ENCODE measurements at regions not wholly inside any gene's neighbourhood (a gene's known extent, or its start where the extent isn't known, plus 50 kb on each side); places are given as distances from the start of the nearest gene placed in this dataset.
"Not testable (repeated sequence)": the region's sequence is repeated elsewhere in the genome, so short reads cannot be mapped to it uniquely, and the experiment has no call there.

DNA sequence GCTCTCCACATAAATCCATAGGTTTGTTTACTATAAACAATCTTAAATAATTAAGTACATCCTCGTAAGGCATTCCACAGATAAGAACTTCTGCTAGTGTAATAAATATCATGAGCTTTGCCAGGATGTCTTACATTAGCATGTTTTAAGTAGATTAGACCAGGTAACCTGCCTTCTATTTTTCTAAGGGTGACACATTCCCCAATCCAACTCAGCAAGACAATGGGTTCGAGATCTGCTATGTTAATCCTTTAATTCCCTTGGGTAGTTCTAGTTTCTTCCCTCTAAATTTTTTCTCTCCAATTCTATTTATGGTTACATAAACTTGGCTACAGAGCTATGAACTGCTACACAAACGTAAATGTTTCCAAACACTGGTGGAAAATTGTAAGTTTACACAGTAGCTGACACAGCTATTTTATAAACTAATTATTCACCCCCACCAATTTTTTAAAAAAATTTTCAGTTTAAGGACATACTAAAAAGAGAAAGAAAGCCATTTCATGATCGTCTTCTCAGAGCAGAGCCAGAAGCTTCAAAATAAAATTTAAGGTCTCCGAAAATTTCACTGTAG is 386.5 kb upstream of the SLC39A10 start:
- in situ Hi-C loops (cut with MboI; ENCODE audit: low pct_unique_long_range_greater_than_20kb, low sequenced_read_pairs, unreplicated experiment), result no loop called here
- DNase-seq (ENCODE audit: low spot score), result no peak
- TF ChIP-seq, protein P1, sequence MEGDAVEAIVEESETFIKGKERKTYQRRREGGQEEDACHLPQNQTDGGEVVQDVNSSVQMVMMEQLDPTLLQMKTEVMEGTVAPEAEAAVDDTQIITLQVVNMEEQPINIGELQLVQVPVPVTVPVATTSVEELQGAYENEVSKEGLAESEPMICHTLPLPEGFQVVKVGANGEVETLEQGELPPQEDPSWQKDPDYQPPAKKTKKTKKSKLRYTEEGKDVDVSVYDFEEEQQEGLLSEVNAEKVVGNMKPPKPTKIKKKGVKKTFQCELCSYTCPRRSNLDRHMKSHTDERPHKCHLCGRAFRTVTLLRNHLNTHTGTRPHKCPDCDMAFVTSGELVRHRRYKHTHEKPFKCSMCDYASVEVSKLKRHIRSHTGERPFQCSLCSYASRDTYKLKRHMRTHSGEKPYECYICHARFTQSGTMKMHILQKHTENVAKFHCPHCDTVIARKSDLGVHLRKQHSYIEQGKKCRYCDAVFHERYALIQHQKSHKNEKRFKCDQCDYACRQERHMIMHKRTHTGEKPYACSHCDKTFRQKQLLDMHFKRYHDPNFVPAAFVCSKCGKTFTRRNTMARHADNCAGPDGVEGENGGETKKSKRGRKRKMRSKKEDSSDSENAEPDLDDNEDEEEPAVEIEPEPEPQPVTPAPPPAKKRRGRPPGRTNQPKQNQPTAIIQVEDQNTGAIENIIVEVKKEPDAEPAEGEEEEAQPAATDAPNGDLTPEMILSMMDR (IDR thresholded peaks at IDR 0.05; ENCODE audit: extremely low read depth, insufficient read depth, missing control alignments), result no peak

DNA sequence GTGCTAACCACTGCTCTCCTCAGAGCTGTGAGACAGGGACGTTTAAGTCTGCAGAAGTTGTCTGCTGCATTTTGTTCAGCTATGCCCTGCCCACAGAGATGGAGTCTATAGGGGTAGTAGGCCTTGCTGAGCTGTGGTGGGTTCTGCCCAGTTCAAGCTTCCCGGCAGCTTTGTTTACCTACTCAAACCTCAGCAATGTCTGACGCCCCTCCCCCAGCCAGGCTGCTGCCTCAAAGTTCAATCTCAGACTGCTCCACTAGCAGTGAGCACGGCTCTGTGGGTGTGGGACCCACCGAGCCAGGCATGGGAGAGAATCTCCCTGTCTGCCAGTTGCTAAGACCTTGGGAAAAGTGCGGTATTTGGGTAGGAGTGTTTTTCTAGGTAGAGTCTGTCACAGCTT is 387.8 kb upstream of the SLC39A10 start:
- in situ Hi-C loops (cut with MboI; ENCODE audit: low pct_unique_long_range_greater_than_20kb, low sequenced_read_pairs, unreplicated experiment), result no loop called here
- TF ChIP-seq, protein P1 (IDR thresholded peaks at IDR 0.05; ENCODE audit: extremely low read depth, insufficient read depth, missing control alignments), result no peak
- DNase-seq (ENCODE audit: low spot score), result no peak

DNA sequence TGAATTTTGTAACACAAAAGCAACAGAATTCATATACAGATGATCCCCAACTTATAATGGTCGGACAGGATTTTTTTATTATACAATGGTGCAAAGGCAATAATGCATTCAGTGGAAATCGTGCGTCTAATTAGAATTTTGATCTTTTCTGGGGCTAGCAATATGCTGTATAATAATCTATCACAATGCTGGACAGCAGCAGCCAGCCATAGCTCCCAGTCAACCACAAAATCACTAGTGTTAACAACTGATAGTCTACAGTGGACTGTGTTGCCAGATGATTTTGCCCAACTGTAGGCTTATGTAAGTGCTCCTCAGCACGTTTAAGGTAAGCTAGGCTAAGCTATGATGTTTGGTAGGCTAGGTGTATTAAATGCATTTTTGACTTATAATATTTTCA is 399.0 kb upstream of the SLC39A10 start:
- no peak for DNase-seq (ENCODE audit: low spot score)
- TF ChIP-seq, protein P1 (IDR thresholded peaks at IDR 0.05; ENCODE audit: extremely low read depth, insufficient read depth, missing control alignments), result no peak
- in situ Hi-C loops (cut with MboI; ENCODE audit: low pct_unique_long_range_greater_than_20kb, low sequenced_read_pairs, unreplicated experiment), result no loop called here

DNA sequence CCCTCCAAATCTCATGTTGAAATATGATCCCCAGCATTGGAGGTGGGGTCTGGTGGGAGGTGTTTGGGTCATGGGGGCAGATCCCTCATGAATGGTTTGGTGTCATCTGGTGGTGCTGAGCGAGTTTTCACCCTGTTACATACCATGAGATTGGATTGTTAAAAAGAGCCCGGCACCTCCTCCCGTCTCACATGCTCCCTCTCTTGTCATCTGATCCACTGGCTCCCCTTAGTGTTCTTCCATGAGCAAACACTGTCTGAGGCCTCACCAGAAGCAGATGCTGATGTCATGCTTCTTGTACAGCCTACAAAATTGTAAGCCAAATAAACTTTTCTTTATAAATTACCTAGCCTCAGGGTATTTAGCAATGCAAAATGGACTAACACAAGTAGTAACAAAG is 405.0 kb upstream of the SLC39A10 start:
- DNase-seq (ENCODE audit: low spot score), result no peak
- in situ Hi-C loops (cut with MboI; ENCODE audit: low pct_unique_long_range_greater_than_20kb, low sequenced_read_pairs, unreplicated experiment), result no loop called here
- TF ChIP-seq, protein P1 (IDR thresholded peaks at IDR 0.05; ENCODE audit: extremely low read depth, insufficient read depth, missing control alignments), result no peak

DNA sequence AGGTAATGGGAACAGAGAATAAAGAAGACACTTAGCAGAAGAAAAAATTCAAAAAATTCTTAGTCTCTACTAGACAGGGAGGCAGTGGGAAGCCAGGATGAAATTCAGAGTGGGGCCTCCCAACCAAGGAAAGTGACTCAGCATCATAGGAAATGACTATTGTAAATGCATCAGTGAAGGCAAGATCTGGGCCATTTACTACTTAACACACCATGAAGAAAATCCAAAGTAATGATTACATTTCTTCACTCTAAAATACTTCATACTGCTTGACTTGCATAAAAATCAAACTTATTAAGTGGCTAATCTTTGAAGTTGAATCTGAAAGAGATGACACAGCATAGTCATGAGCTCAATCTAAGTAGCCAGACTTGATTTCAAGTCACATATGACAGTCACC is 405.8 kb upstream of the SLC39A10 start:
- TF ChIP-seq, protein P1 (IDR thresholded peaks at IDR 0.05; ENCODE audit: extremely low read depth, insufficient read depth, missing control alignments), result no peak
- DNase-seq (ENCODE audit: low spot score), result no peak
- in situ Hi-C loops (cut with MboI; ENCODE audit: low pct_unique_long_range_greater_than_20kb, low sequenced_read_pairs, unreplicated experiment), result no loop called here

DNA sequence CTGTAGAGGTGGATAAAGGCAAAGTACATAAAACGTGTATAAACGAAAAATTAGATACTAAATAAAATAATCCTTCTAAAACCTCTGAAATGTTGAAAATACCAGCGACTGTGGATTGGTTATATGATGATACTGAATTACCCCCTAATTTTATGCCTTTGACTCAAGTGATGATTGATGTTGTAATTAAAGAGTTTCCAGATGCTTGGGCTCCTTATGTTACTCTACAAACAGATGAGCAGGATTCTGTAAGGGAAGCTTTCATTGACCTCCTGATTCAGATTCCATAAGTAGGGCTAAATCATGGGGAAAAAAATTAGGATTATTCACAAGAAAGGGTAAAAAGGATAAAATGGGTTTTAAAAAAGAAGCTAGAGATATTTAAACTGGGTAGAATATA is 418.2 kb upstream of the SLC39A10 start:
- TF ChIP-seq, protein P1 (IDR thresholded peaks at IDR 0.05; ENCODE audit: extremely low read depth, insufficient read depth, missing control alignments), result no peak
- in situ Hi-C loops (cut with MboI; ENCODE audit: low pct_unique_long_range_greater_than_20kb, low sequenced_read_pairs, unreplicated experiment), result no loop called here
- DNase-seq (ENCODE audit: low spot score), result no peak

DNA sequence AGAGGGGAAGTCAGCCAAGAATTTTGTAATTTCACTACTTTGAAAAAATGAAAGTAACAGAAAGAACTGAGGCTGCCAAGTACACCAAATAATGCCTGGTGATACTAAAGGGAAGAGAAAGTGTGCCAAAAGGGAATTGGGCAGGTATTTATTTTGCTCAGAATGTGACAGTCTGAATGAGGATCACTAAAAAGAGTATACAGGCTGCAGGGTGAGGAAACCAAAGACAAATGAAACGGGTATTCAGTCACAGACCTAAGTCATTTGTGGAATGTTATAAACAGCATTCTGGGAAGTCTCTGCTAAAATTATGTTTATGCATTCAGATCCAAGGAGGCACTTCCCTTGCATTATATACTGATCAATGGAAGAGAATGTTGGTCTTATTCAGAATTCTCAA is 418.6 kb upstream of the SLC39A10 start:
- TF ChIP-seq, protein P1 (IDR thresholded peaks at IDR 0.05; ENCODE audit: extremely low read depth, insufficient read depth, missing control alignments), result no peak
- in situ Hi-C loops (cut with MboI; ENCODE audit: low pct_unique_long_range_greater_than_20kb, low sequenced_read_pairs, unreplicated experiment), result no loop called here
- no peak for DNase-seq (ENCODE audit: low spot score)

DNA sequence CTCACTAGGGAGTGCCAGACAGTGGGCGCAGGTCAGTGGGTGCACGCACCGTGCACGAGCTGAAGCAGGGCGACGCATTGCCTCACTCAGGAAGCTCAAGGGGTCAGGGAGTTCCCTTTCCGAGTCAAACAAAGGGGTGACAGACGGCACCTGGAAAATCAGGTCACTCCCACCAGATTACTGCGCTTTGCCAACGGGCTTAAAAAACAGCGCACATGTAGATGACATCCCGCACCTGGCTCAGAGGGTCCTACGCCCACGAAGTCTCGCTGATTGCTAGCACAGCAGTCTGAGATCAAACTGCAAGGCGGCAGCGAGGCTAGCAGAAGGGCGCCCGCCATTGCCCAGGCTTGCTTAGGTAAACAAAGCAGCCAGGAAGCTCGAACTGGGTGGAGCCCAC is 428.5 kb upstream of the SLC39A10 start:
- not testable (repeated sequence) for DNase-seq (ENCODE audit: low spot score)

More for the DNA sequence above, 428.5 kb upstream of the SLC39A10 start:
- in situ Hi-C loops (cut with MboI; ENCODE audit: low pct_unique_long_range_greater_than_20kb, low sequenced_read_pairs, unreplicated experiment), result not testable (repeated sequence)
